ENCODE measurements at regions not wholly inside any gene's neighbourhood (a gene's known extent, or its start where the extent isn't known, plus 50 kb on each side); places are given as distances from the start of the nearest gene placed in this dataset.

DNA sequence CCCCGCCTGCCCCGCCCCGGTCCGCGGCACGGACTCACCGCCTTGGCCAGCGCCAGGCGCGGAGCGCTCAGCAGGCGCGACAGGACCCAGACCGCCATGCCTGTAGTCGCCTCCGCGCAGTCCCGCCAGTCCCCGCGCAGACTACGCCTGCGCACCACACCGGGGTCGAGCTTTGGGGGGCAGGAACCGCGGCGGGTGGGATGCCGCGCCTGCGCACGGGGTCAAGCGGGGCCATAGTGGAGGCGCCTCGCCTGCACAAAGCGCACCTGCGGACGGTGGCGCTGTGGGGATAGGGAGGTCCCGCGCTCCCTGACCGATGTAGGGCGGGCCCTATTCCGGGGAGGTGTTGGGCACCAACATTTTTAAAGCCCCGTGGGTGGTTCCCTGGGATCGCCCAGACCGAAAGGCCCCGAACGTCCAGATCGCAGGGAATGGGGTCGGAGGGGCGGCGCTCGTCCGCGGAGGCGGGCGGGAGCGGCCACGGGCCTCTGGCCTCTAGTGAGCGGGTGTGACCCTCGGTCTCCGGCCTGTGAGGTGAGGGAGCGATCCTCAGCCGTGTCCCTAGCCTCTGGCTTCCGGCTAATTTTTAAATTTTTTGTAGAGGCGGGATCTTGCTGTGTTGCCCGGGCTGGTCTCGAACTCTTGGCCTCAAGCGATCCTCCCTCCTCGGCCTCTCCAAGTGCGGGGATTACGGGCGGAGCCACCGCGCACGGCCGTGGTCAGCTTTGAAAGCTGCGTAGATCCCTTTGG is 70.8 kb upstream of the LPCAT1 start (continued):
- TF ChIP-seq SIN3A (IDR thresholded peaks at IDR 0.05; ENCODE audit: low read depth, low read length) (peak; percentile 69; the same call in 1 of the 2 replicates), RB1 (IDR thresholded peaks at IDR 0.05; ENCODE audit: borderline replicate concordance) (peak; percentile 68; the same call in 1 of the 2 replicates), MTA2 (IDR thresholded peaks at IDR 0.05; ENCODE audit: low read depth) (no peak)
- TF ChIP-seq, protein P1, sequence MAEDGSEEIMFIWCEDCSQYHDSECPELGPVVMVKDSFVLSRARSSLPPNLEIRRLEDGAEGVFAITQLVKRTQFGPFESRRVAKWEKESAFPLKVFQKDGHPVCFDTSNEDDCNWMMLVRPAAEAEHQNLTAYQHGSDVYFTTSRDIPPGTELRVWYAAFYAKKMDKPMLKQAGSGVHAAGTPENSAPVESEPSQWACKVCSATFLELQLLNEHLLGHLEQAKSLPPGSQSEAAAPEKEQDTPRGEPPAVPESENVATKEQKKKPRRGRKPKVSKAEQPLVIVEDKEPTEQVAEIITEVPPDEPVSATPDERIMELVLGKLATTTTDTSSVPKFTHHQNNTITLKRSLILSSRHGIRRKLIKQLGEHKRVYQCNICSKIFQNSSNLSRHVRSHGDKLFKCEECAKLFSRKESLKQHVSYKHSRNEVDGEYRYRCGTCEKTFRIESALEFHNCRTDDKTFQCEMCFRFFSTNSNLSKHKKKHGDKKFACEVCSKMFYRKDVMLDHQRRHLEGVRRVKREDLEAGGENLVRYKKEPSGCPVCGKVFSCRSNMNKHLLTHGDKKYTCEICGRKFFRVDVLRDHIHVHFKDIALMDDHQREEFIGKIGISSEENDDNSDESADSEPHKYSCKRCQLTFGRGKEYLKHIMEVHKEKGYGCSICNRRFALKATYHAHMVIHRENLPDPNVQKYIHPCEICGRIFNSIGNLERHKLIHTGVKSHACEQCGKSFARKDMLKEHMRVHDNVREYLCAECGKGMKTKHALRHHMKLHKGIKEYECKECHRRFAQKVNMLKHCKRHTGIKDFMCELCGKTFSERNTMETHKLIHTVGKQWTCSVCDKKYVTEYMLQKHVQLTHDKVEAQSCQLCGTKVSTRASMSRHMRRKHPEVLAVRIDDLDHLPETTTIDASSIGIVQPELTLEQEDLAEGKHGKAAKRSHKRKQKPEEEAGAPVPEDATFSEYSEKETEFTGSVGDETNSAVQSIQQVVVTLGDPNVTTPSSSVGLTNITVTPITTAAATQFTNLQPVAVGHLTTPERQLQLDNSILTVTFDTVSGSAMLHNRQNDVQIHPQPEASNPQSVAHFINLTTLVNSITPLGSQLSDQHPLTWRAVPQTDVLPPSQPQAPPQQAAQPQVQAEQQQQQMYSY (CRISPR knock-in tag; IDR thresholded peaks at IDR 0.05): no peak
- TF ChIP-seq, protein P2, sequence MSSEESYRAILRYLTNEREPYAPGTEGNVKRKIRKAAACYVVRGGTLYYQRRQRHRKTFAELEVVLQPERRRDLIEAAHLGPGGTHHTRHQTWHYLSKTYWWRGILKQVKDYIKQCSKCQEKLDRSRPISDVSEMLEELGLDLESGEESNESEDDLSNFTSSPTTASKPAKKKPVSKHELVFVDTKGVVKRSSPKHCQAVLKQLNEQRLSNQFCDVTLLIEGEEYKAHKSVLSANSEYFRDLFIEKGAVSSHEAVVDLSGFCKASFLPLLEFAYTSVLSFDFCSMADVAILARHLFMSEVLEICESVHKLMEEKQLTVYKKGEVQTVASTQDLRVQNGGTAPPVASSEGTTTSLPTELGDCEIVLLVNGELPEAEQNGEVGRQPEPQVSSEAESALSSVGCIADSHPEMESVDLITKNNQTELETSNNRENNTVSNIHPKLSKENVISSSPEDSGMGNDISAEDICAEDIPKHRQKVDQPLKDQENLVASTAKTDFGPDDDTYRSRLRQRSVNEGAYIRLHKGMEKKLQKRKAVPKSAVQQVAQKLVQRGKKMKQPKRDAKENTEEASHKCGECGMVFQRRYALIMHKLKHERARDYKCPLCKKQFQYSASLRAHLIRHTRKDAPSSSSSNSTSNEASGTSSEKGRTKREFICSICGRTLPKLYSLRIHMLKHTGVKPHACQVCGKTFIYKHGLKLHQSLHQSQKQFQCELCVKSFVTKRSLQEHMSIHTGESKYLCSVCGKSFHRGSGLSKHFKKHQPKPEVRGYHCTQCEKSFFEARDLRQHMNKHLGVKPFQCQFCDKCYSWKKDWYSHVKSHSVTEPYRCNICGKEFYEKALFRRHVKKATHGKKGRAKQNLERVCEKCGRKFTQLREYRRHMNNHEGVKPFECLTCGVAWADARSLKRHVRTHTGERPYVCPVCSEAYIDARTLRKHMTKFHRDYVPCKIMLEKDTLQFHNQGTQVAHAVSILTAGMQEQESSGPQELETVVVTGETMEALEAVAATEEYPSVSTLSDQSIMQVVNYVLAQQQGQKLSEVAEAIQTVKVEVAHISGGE (CRISPR knock-in tag; IDR thresholded peaks at IDR 0.05): no peak

Measured in GM12878 (cell line).